H1 (cell line): ENCODE measurements at regions not wholly inside any gene's neighbourhood (a gene's known extent, or its start where the extent isn't known, plus 50 kb on each side); places are given as distances from the start of the nearest gene placed in this dataset.

ENCODE experiments used
- CTCF ChIA-PET: fragments of 300-600 bp; sonication (Branson Sonifier 250); formaldehyde crosslinking; loops from one replicate; lab custom pipeline; 2021; ENCODE audit not compliant: partially characterized antibody; lab: Charles Lee
- POLR2A ChIA-PET: fragments of 300-600 bp; sonication (Branson Sonifier 250); formaldehyde crosslinking; loops from one replicate; lab custom pipeline; 2021; ENCODE audit warnings: inconsistent platforms; ENCODE audit not compliant: partially characterized antibody; lab: Charles Lee
- DNase-seq, 2 experiments: peaks; one replicate each; pipeline versions ENCODE4 v3.0.0 to v3.0.0-alpha.2; 2010 to 2022; ENCODE audit warnings: low spot score in 2 of 2, low read depth in 1 of 2, mixed read lengths in 1 of 2
- FAIRE-seq: peaks from 2 replicates; lab custom pipeline; 2011; peaks lifted over from hg19 to GRCh38; lab: Jason Lieb, UNC
- H2AFZ ChIP-seq: 2 replicates; pipeline ENCODE4 v1.8.1; 2012; ENCODE audit warnings: low read length, inconsistent platforms
- H2AK5ac ChIP-seq: 2 replicates; pipeline ENCODE4 v1.6.1; 2013; ENCODE audit warnings: low read depth, low read length
- H2BK120ac ChIP-seq: replicated peaks from 2 replicates; pipeline ENCODE3; 2013; ENCODE audit warnings: low read depth, low read length, inconsistent platforms
- H2BK12ac ChIP-seq: 2 replicates; pipeline ENCODE4 v1.6.1; 2013; ENCODE audit warnings: low read depth, low read length
- H2BK15ac ChIP-seq: 2 replicates; pipeline ENCODE4 v1.6.1; 2013; ENCODE audit warnings: low read length
- H2BK20ac ChIP-seq: 2 replicates; pipeline ENCODE4 v1.6.1; 2013; ENCODE audit warnings: low read length
- H2BK5ac ChIP-seq: 2 replicates; pipeline ENCODE4 v1.6.1; 2013; ENCODE audit warnings: low read depth, low read length
- H3K14ac ChIP-seq: 2 replicates; pipeline ENCODE4 v1.6.1; 2013; ENCODE audit warnings: inconsistent platforms; ENCODE audit not compliant: insufficient read length
- H3K18ac ChIP-seq: 2 replicates; pipeline ENCODE4 v1.6.1; 2013; ENCODE audit warnings: low read length; ENCODE audit errors: extremely low read depth
- H3K23ac ChIP-seq: 2 replicates; pipeline ENCODE4 v1.6.1; 2013; ENCODE audit warnings: inconsistent platforms; ENCODE audit not compliant: insufficient read length
- H3K23me2 ChIP-seq: 2 replicates; pipeline ENCODE4 v1.6.1; 2013; ENCODE audit warnings: low read depth, low read length
- H3K27ac ChIP-seq: 2 replicates; pipeline ENCODE4 v1.6.1; 2011; ENCODE audit warnings: low read depth, low read length, inconsistent platforms
- H3K27me3 ChIP-seq, 4 experiments: replicated peaks in 1 of 4; 1 replicate in 1 of 4; 2 replicates in 3 of 4; pipeline versions ENCODE4 v1.6.1 to v1.8.1; 2011 to 2013; ENCODE audit warnings: low read length in 3 of 4, mild to moderate bottlenecking in 3 of 4, inconsistent platforms in 2 of 4, mixed read lengths in 2 of 4, moderate library complexity in 1 of 4; ENCODE audit not compliant: control insufficient read depth in 3 of 4, insufficient read depth in 3 of 4; ENCODE audit errors: extremely low read depth in 1 of 4
- H3K36me3 ChIP-seq, 4 experiments: 2 replicates each; pipeline versions ENCODE4 v1.6.1 to v1.8.1; 2011 to 2013; ENCODE audit warnings: mild to moderate bottlenecking in 4 of 4, low read length in 3 of 4, moderate library complexity in 2 of 4, control low read depth in 1 of 4, inconsistent platforms in 1 of 4; ENCODE audit not compliant: insufficient read depth in 4 of 4, control insufficient read depth in 2 of 4
- H3K4ac ChIP-seq: replicated peaks from 2 replicates; pipeline ENCODE3; 2013; ENCODE audit warnings: low read length, low read depth, mixed read lengths, inconsistent platforms; ENCODE audit not compliant: insufficient read length
- H3K4me1 ChIP-seq, 4 experiments: replicated peaks in 1 of 4; 1 replicate in 1 of 4; 2 replicates in 3 of 4; pipeline versions ENCODE4 v1.6.1 to v1.8.1; 2011 to 2013; ENCODE audit warnings: low read length in 3 of 4, inconsistent platforms in 2 of 4, mixed read lengths in 1 of 4; ENCODE audit not compliant: insufficient read depth in 4 of 4, control insufficient read depth in 3 of 4
- H3K4me2 ChIP-seq, 2 experiments: 2 replicates each; pipeline versions ENCODE4 v1.6.1 to v1.8.1; 2011 to 2013; ENCODE audit warnings: low read depth in 2 of 2, low read length in 2 of 2, control low read depth in 1 of 2, inconsistent platforms in 1 of 2, mild to moderate bottlenecking in 1 of 2; ENCODE audit not compliant: insufficient read depth in 1 of 2
- H3K4me3 ChIP-seq, 4 experiments: fragments of 200-600, 300-600 bp in 1 of 4; sonication (generic), shearing (Covaris generic), sonication (Bioruptor Twin) in 1 of 4; 2 replicates each; pipeline versions ENCODE4 v1.5.1 to v1.8.1; 2011 to 2016; ENCODE audit warnings: low read length in 4 of 4, low read depth in 3 of 4, control low read depth in 2 of 4, inconsistent platforms in 2 of 4, mild to moderate bottlenecking in 2 of 4, mixed read lengths in 1 of 4, moderate library complexity in 1 of 4; ENCODE audit not compliant: insufficient read depth in 2 of 4; ENCODE audit errors: extremely low read depth in 1 of 4
- H3K56ac ChIP-seq: replicated peaks from 2 replicates; pipeline ENCODE3; 2013; ENCODE audit warnings: low read depth, mild to moderate bottlenecking, mixed read lengths, low read length, inconsistent platforms; ENCODE audit not compliant: insufficient read length
- H3K79me1 ChIP-seq: 2 replicates; pipeline ENCODE4 v1.6.1; 2013; ENCODE audit warnings: low read depth, low read length, control low read depth
- H3K79me2 ChIP-seq, 2 experiments: 2 replicates each; pipeline versions ENCODE4 v1.6.1 to v1.8.1; 2012 to 2013; ENCODE audit warnings: low read length in 2 of 2, mild to moderate bottlenecking in 2 of 2, inconsistent platforms in 1 of 2; ENCODE audit not compliant: insufficient read depth in 2 of 2, control insufficient read depth in 1 of 2
- H3K9ac ChIP-seq, 4 experiments: replicated peaks in 1 of 4; 1 replicate in 1 of 4; 2 replicates in 3 of 4; pipeline versions ENCODE4 v1.6.1 to v1.8.1; 2011 to 2013; ENCODE audit warnings: low read depth in 3 of 4, low read length in 3 of 4, control low read depth in 2 of 4, mild to moderate bottlenecking in 2 of 4, moderate library complexity in 2 of 4, inconsistent platforms in 1 of 4; ENCODE audit errors: extremely low read depth in 1 of 4
- H3K9me3 ChIP-seq, 2 experiments: 2 replicates each; pipeline versions ENCODE4 v1.6.1 to v1.8.1; 2012 to 2013; ENCODE audit warnings: mild to moderate bottlenecking in 2 of 2, moderate library complexity in 2 of 2, control low read depth in 1 of 2, inconsistent platforms in 1 of 2, low read depth in 1 of 2, low read length in 1 of 2, mixed read lengths in 1 of 2; ENCODE audit not compliant: insufficient read depth in 2 of 2
- H4K20me1 ChIP-seq, 2 experiments: replicated peaks in 1 of 2; 2 replicates each; pipeline versions ENCODE3 to v1.8.1; 2011 to 2013; ENCODE audit warnings: inconsistent platforms in 2 of 2, low read length in 2 of 2, mild to moderate bottlenecking in 1 of 2; ENCODE audit not compliant: insufficient read depth in 2 of 2, control insufficient read depth in 1 of 2
- H4K5ac ChIP-seq: 2 replicates; pipeline ENCODE4 v1.6.1; 2013; ENCODE audit warnings: low read length, low read depth, mixed read lengths, inconsistent platforms; ENCODE audit not compliant: insufficient read length
- H4K8ac ChIP-seq: 2 replicates; pipeline ENCODE4 v1.8.0; 2013; ENCODE audit warnings: mild to moderate bottlenecking, moderate library complexity, low read length, inconsistent platforms; ENCODE audit not compliant: insufficient read depth; ENCODE audit errors: extremely low read depth
- H4K91ac ChIP-seq: replicated peaks from 2 replicates; pipeline ENCODE3; 2013; ENCODE audit warnings: low read length, mixed read lengths, inconsistent platforms; ENCODE audit not compliant: insufficient read length
- ATF3 ChIP-seq: IDR thresholded peaks from 2 replicates; pipeline ENCODE4 v1.6.1; 2011; ENCODE audit warnings: low read depth, mild to moderate bottlenecking, low read length; ENCODE audit not compliant: insufficient read depth
- BACH1 ChIP-seq: IDR thresholded peaks from 2 replicates; pipeline ENCODE4 v1.6.1; 2012; ENCODE audit warnings: low read length, improper control_type of control experiment
- EP300 ChIP-seq, 2 experiments: IDR thresholded peaks; 1 replicate in 1 of 2; 2 replicates in 1 of 2; pipeline ENCODE4 v1.6.1; 2011 to 2012; ENCODE audit warnings: low read depth in 2 of 2, low read length in 2 of 2, mild to moderate bottlenecking in 2 of 2, borderline replicate concordance in 1 of 2, inconsistent platforms in 1 of 2, moderate library complexity in 1 of 2
- NANOG ChIP-seq: IDR thresholded peaks from 2 replicates; pipeline ENCODE4 v1.6.1; 2011; ENCODE audit warnings: low read length, low read depth, mild to moderate bottlenecking, inconsistent platforms; ENCODE audit not compliant: insufficient read depth, poor library complexity, severe bottlenecking
- NRF1 ChIP-seq: IDR thresholded peaks from 2 replicates; pipeline ENCODE4 v1.6.1; 2011; ENCODE audit warnings: mild to moderate bottlenecking, low read depth, low read length, improper control_type of control experiment
- PHF8 ChIP-seq: fragments of 200-600 bp; sonication (generic); conservative IDR thresholded peaks from 2 replicates; pipeline ENCODE4 v1.7.1; 2012; ENCODE audit warnings: low read depth, mild to moderate bottlenecking, inconsistent platforms, low read length, moderate library complexity
- TEAD4 ChIP-seq: IDR thresholded peaks from 2 replicates; pipeline ENCODE4 v1.6.1; 2012; ENCODE audit warnings: low read depth, low read length, inconsistent platforms, mixed read lengths
- WGBS, 2 experiments: shearing (Covaris generic) in 1 of 2; methylation state at CpG; one replicate each; pipeline versions ENCODE4 v1.1.6 to v1.1.7; 2013 to 2015; ENCODE audit warnings: low lambda C conversion rate in 2 of 2, mixed read lengths in 2 of 2, inconsistent platforms in 1 of 2, low coverage in 1 of 2, missing lambda C conversion rate in 1 of 2; ENCODE audit not compliant: insufficient replicate concordance in 2 of 2, insufficient coverage in 1 of 2, insufficient read length in 1 of 2; ENCODE audit errors: extremely low coverage in 1 of 2, missing lambda C conversion rate in 1 of 2; 5-methylcytosine and 5-hydroxymethylcytosine counted together

DNA sequence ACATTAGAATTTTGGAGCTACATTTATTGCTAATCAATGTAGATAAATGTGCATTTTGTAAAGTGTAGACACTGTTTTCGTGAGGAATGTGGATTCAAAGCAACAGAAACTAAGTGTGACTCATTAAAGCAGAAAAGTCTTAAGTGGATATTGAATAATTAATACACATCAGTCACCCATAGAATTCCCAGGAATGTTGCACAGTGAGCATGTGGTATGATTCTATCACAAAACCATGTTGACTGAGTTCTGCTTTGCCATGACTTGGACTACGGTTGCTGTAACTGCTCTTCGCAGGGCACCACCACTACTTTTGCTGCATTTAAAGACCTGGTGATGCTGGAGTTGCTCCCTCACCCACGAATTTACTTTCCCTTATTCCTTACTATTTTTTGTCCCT is 471.8 kb downstream of the KCNT2 start:
- Histone ChIP-seq H2BK15ac (no peak overlapping the region), H2AFZ (no peak overlapping the region), H3K23me2 (0 out of 2 replicates have a peak, but pooled peaks cover 2% of the 10 kb centered on the region), H4K8ac (no peak overlapping the region), H4K20me1 (no peaks in the 10 kb centered on the region), H3K4me2 (no peak overlapping the region), H2BK120ac (no peak overlapping the region), H3K36me3 (no peaks in the 10 kb centered on the region), H4K5ac (no peak overlapping the region), H2BK5ac (no peak overlapping the region), H2BK20ac (no peak overlapping the region), H3K18ac (no peak overlapping the region), H3K4ac (no peak overlapping the region), H3K79me2 (no peaks in the 10 kb centered on the region), H3K23ac (no peak overlapping the region), H2BK12ac (no peak overlapping the region), H3K9ac (no peak overlapping the region), H3K56ac (no peak overlapping the region), H3K4me1 (no peaks in the 10 kb centered on the region), H3K9me3 (no peaks in the 10 kb centered on the region), H2AK5ac (no peak overlapping the region), H3K27ac (no peak overlapping the region), H3K14ac (no peak overlapping the region), H3K4me3 (no peak overlapping the region), H3K27me3 (no peaks in the 10 kb centered on the region), H4K91ac (no peak overlapping the region), H3K79me1 (no peaks in the 10 kb centered on the region)
- 93% methylated on average over 4 of the region's 4 CpGs; no CpG with 5 or more reads in 1 of the 2 experiments for WGBS, 2 experiments
- FAIRE-seq (no peak), DNase-seq (no peak)
- ChIA-PET POLR2A (no interaction called here), CTCF (no interaction called here)
- TF ChIP-seq NANOG (no peak), EP300 (IDR thresholded peaks at IDR 0.05; ENCODE audit: borderline replicate concordance in 1 of 2, low read depth in 2 of 2, low read length in 2 of 2) (no peak), NRF1 (no peak), BACH1 (no peak), PHF8 (no peak), TEAD4 (no peak), ATF3 (no peak)
